HG03066 (cell line): ENCODE measurements at regions not wholly inside any gene's neighbourhood (a gene's known extent, or its start where the extent isn't known, plus 50 kb on each side); places are given as distances from the start of the nearest gene placed in this dataset.
A peak's percentile ranks its signal among the peaks of the same experiment; 100 is the strongest.

Experiments
- ATAC-seq: cut with Tn5 transposase; IDR thresholded peaks from one replicate; pipeline ENCODE4 v1.9.1; 2021; ENCODE audit warnings: low read depth; ENCODE audit not compliant: unreplicated experiment

- no peak for ATAC-seq
These were observed 165.0 kb upstream of the GEMIN8 start for GRCh38 chrX:14194711-14195110.

GRCh38 chrX:14193547-14193946 lies 163.9 kb upstream of the GEMIN8 start:
- no peak for ATAC-seq

- ATAC-seq = no peak
These were observed 144.2 kb upstream of the GEMIN8 start for GRCh38 chrX:14173873-14174272.

GRCh38 chrX:14164828-14165227 lies 135.1 kb upstream of the GEMIN8 start:
- ATAC-seq = no peak

GRCh38 chrX:14125462-14125861 lies 95.8 kb upstream of the GEMIN8 start:
- ATAC-seq = no peak

- no peak for ATAC-seq
These were observed 94.9 kb upstream of the GEMIN8 start for GRCh38 chrX:14124562-14124961.

- ATAC-seq = peak; percentile 95
These were observed 66.0 kb upstream of the GEMIN8 start for GRCh38 chrX:14095702-14096101.

- no peak for ATAC-seq
These were observed 64.5 kb upstream of the GEMIN8 start for GRCh38 chrX:14094191-14094590.

GRCh38 chrX:14084466-14084865 lies 54.8 kb upstream of the GEMIN8 start:
- ATAC-seq = no peak

GRCh38 chrX:14083783-14084182 lies 54.1 kb upstream of the GEMIN8 start:
- no peak for ATAC-seq

- ATAC-seq = no peak
These were observed 50.3 kb upstream of the GEMIN8 start for GRCh38 chrX:14079891-14080430.
